ENCODE measurements at regions not wholly inside any gene's neighbourhood (a gene's known extent, or its start where the extent isn't known, plus 50 kb on each side); places are given as distances from the start of the nearest gene placed in this dataset.
"Not testable (repeated sequence)": the region's sequence is repeated elsewhere in the genome, so short reads cannot be mapped to it uniquely, and the experiment has no call there.

GRCh38 chr5:164206196-164206595, 700.8 kb downstream of the MAT2B start:
- no peak for DNase-seq (ENCODE audit: low spot score)

DNA sequence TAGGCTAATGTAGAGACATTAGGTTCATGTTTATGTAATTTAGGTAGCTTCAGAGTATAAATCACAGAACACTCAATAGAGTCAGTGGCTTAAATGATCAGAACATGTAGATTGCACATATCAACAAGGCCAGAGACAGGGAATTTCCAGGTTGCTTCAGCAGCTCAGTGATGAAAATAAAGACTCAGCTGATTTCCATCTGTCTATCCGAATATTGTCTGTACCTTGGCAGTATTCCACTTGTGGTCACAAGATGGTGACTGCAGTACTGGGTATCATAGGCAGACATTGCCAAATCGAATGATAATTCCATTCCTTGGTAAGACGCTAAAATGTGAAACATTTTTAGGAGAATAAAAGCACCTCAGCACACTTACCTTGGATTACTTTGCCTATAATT, 702.2 kb downstream of the MAT2B start:
- DNase-seq (ENCODE audit: low spot score), result no peak

- no peak for DNase-seq (ENCODE audit: low spot score)
Measured at GRCh38 chr5:164210491-164210890, 705.1 kb downstream of the MAT2B start.

DNA sequence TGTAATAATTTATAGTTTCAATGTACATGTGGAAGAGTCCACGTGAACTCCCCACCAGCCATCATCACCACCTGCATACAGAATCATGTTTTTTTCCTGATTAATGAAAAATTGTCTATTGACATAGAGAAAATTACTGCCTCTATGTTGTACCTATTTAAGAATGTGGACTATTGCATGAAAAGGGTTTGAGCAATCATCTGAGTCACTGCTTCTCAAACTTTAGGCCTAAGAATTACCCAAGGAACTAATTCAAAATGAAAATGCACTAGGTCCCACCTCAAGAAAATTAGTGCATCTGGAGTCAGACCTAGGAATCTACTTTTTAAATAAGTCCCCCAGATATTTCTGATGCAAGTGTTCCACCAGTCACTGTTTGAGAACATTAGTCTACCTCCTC, 709.3 kb downstream of the MAT2B start:
- DNase-seq (ENCODE audit: low spot score), result no peak

DNA sequence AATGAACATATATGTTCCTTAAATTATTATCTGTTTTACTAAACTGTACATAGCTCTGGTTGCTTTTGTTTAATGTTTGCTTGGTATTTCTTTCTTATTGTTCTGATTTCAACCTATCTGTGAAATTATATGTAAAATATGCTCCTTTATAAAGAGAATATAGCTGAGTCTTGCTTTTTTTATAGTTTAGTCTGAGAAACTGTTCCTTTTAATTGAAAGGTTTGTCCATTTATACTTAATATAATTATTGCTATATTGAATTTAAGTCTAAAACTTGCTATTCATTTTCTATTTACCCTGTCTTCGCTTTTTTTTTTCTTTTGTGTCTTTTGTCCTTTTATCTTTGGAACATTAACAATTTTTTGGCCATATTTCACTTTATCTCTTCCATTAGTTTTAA, 712.0 kb downstream of the MAT2B start:
- no peak for DNase-seq (ENCODE audit: low spot score)

GRCh38 chr5:164220522-164220921, 715.1 kb downstream of the MAT2B start:
- no peak for DNase-seq (ENCODE audit: low spot score)

GRCh38 chr5:164224236-164224635, 718.8 kb downstream of the MAT2B start:
- no peak for DNase-seq (ENCODE audit: low spot score)

DNA sequence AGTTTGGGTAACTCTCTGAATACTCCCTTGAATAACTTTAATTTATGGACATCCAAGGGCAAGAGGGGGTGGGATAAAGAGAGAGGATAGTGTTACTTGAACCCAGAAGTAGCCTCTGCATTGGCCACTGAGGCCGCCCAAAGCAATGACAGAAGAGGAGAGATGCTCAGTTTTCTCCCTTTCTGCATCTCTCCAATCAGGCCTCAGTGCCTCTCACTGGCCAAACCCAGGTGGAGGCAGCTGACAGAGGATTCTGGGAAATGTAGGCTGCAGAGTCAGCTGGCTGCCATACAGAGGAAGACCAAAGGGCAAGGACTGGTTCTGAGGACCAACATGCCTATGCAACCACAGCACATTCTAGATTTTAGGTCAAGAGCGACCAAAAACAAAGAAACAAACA, 719.4 kb downstream of the MAT2B start:
- DNase-seq (ENCODE audit: low spot score), result no peak

GRCh38 chr5:164230341-164230740, 724.9 kb downstream of the MAT2B start:
- DNase-seq (ENCODE audit: low spot score), result no peak

DNA sequence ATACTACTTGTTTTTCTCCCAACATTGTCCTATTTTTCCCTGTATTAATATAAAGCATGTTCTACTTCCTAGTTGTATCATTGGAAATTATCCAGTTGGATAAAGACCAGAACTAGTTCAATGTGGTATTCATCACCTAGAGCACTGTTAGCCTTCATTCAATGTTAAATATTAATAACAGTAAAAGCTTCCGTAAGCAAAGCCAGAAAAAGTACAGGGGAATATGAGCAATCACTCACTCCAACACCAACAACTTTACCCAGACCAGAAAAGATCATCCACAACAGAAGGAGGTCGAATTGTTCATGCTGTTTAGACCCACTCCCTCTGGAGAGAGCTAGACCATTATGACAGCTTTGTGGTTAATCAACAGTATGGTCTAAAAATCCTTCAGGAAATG, 728.4 kb downstream of the MAT2B start:
- DNase-seq (ENCODE audit: low spot score), result no peak

GRCh38 chr5:164234321-164234720, 728.9 kb downstream of the MAT2B start:
- DNase-seq (ENCODE audit: low spot score), result no peak

DNA sequence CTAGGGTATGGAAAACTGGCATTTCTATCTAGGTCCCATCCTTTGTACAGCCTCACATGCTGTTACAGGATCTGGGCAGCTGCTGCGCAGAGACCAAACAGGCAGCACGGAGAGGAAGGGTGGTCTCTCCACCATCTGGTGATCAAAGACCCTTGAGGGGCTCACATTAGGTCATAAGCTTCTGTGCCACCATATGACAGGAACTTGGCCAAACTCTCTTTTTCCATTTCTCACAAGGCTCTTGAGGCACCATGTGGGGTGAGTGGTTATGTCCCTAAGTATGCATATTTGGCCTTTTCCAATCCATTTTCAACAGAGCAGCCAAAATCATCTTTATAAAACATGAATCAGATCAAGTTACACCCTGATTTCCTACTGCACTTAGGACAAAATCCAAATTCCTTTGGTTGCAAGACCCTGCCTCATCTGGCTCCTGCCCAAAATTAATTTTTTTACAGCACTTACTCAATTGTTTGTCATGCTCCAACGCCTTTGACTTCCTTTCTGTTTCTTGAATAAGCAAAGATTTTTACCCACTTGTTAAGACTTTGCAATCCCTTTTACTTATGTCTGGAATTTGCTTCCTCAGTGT, 730.0 kb downstream of the MAT2B start:
- peak; percentile 1 for DNase-seq (ENCODE audit: low spot score)

DNA sequence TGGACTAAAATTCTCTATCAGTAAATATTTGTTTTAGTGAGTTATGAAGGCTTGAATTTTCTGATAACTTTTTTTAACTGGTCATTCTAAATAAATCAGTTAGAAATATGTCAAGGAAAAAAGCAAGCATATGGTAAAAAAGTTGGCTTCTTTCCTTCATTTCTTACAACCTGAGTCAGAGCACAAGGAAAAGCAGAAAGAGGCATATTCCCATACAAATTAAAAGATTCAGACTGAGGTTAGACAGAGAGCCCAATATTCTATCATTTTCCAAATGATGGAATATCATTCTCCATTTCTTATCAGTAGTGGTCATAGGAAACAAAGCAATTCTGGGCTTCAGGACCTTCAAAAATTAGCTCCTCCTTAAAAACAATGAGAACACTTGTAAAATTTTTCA, 732.1 kb downstream of the MAT2B start:
- no peak for DNase-seq (ENCODE audit: low spot score)

DNA sequence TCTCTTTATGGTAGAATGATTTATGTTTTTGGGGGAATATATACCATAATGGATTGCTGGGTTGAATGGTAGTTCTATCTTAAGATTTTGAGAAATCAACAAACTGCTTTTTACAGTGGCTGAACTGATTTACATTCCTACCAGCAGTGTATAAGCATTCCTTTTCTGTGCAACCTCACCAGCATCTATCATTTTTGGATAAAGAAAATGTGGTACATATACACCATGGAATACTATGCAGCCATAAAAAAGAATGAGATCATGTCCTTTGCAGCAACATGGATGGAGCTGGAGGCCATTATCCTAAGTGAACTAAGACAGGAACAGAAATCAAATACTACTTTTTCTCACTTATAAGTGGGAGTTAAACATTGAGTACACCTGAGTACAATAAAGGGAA, 746.4 kb downstream of the MAT2B start:
- DNase-seq (ENCODE audit: low spot score), result not testable (repeated sequence)

- no peak for DNase-seq (ENCODE audit: low spot score)
Measured at GRCh38 chr5:164253764-164254163, 748.3 kb downstream of the MAT2B start.

DNA sequence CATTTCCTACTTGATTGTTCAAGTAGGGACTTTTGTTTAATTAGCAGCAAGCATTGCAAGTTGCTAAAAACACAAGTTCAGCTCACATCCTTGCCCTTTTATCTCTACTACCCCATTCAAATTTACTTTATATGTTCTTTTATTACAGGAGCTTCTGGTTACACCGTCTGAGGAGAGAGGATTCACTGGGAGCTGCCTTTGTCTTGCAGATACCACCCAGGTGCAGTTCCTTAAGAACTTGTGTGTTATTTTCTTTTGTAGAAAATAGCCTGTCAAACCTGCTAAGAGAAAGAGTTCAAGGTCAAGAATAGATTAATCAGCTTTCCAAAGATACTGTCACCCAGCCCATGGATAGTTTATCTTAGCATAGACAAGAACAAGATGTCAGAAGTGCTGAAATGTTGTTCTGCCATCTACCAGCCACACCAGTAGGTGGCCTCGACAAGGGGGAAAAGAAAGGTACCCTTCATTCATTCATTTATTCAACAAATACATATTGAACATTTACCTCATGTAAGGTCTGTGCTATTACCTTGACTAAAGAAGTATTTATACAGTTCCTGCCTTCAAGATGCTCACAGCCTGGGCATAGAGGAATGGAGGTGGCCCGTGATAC, 750.3 kb downstream of the MAT2B start:
- DNase-seq (ENCODE audit: low spot score), result no peak

GRCh38 chr5:164256351-164256750, 750.9 kb downstream of the MAT2B start:
- DNase-seq (ENCODE audit: low spot score), result no peak

DNA sequence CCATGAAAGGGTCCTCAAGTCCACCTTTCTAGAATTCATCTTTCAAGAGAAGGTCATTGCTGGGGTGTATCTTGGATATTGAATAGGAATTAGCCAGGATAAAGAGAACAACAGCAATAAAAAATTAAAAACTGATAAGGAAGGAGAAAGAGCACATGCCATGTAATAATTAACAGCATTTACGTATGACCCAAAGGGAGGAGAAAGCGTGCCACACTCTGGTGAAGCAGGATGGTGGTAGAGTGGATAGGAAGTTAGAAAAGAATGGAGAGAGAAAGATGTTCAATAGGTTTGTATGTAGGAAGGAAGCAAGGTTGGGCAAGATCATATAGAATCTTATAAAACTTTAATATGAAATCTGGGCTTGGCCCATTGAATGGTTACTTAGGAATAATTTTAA, 751.5 kb downstream of the MAT2B start:
- no peak for DNase-seq (ENCODE audit: low spot score)

GRCh38 chr5:164265566-164265965, 760.1 kb downstream of the MAT2B start:
- DNase-seq (ENCODE audit: low spot score), result no peak

DNA sequence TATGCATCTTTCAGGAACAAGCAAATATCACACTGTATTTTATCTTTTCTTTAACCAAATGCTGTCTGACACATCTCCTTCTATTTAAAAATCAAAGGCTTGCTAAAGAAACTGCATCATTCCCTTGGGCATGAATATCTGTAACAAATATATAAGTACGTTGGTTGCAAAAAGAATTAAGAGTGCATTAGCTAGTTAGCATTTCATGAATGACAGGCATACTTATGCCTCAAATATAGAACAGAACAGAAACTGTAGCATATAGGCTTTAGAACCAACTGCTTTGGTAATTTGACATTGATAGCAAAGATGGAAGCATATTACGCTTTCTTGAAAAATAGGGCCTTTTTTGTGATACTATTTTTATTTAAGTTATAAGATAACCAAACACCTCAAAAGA, 761.2 kb downstream of the MAT2B start:
- no peak for DNase-seq (ENCODE audit: low spot score)

DNA sequence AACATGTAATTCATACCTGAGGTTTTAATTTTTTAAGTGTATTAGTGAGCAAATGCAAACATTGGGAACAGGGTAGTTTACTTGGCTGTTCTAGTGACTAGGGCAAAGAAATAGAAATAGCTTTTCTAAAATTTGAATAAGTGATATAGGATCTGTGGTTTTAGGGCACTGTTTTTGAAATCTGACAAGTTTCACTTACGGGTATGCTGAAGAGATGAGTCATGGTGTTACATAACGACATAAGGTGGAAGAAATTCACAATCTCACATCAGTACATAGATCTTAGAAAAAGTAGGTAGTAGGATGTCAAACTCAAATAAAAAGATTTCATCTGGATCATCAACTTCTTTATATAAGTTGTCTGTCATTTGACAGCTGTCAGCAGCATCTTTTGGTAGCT, 772.3 kb downstream of the MAT2B start:
- DNase-seq (ENCODE audit: low spot score), result no peak

DNA sequence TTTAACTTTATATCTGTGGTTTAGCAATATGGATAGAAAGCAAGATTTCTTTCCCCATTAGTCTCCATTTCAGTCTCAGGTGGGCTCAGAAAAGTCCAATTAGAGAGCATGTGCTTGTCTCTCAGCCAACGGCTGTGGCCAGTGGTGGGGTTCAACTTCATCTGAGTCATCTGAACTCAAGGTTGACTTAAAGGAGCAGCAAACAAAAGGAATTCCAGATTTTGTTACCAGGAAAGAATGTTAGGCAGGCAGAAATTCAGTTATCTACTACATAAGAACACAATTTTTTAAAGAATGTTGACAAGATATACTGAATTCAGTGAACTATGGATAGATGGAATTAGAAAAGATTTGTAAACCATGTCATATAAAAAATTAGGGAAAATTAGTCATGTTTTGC, 784.1 kb downstream of the MAT2B start:
- no peak for DNase-seq (ENCODE audit: low spot score)

DNA sequence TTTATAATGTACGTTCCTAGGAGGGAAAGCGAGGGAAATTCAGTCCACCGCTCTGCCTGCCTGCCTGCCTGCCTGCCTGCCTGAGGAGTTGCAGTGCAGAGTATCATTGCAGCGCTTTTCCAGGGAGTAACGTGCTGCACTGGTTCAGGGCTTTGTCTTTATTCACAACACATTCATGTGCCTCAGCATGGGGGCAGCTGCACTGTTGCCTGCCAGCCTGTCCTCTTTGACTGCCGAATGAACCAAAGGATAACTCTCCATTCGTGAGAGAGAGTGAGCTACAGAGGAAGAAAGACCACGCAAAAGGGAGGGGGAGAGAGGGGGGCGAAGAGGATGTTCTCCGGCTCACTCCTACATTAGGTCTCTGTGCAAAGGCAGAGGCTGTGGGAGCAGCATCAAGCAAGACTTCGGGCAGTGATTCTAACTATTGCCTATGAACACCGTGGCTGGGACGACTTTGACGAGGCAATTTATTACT, 791.2 kb downstream of the MAT2B start:
- no peak for DNase-seq (ENCODE audit: low spot score)

GRCh38 chr5:164298165-164298564, 792.7 kb downstream of the MAT2B start:
- no peak for DNase-seq (ENCODE audit: low spot score)

Data from GM03348 (cell line).